Mesenchymal stem cell (in vitro differentiated cells and primary cell): ENCODE measurements at regions not wholly inside any gene's neighbourhood (a gene's known extent, or its start where the extent isn't known, plus 50 kb on each side); places are given as distances from the start of the nearest gene placed in this dataset.
"Not testable (repeated sequence)": the region's sequence is repeated elsewhere in the genome, so short reads cannot be mapped to it uniquely, and the experiment has no call there.

Experiments
- DNase-seq: peaks from one replicate; pipeline ENCODE4 v3.0.0-alpha.2; 2013
- H2AFZ ChIP-seq: one replicate; pipeline ENCODE4 v1.6.1; 2013; ENCODE audit warnings: low read depth, mild to moderate bottlenecking, control low read depth, inconsistent platforms, low read length, moderate library complexity
- H2AK5ac ChIP-seq: 2 replicates; pipeline ENCODE4 v1.6.1; 2013; ENCODE audit warnings: low read length, moderate library complexity, mild to moderate bottlenecking, inconsistent platforms; ENCODE audit not compliant: severe bottlenecking
- H2BK120ac ChIP-seq: one replicate; pipeline ENCODE4 v1.6.1; 2013; ENCODE audit warnings: low read depth, mild to moderate bottlenecking, inconsistent platforms, low read length, moderate library complexity
- H2BK12ac ChIP-seq, 2 experiments: one replicate each; pipeline ENCODE4 v1.6.1; 2013; ENCODE audit warnings: inconsistent platforms in 2 of 2, low read length in 2 of 2, mild to moderate bottlenecking in 2 of 2, moderate library complexity in 2 of 2, control low read depth in 1 of 2
- H2BK15ac ChIP-seq: one replicate; pipeline ENCODE4 v1.6.1; 2013; ENCODE audit warnings: mild to moderate bottlenecking, low read depth, inconsistent platforms; ENCODE audit not compliant: poor library complexity, severe bottlenecking
- H2BK5ac ChIP-seq: 2 replicates; pipeline ENCODE4 v1.6.1; 2013; ENCODE audit warnings: low read depth, mild to moderate bottlenecking, low read length, control low read depth, inconsistent platforms; ENCODE audit not compliant: poor library complexity, severe bottlenecking
- H3K14ac ChIP-seq, 2 experiments: one replicate each; pipeline ENCODE4 v1.6.1; 2013; ENCODE audit warnings: inconsistent platforms in 2 of 2, low read length in 2 of 2, control low read depth in 1 of 2, mild to moderate bottlenecking in 1 of 2, moderate library complexity in 1 of 2
- H3K18ac ChIP-seq, 2 experiments: one replicate each; pipeline ENCODE4 v1.6.1; 2013; ENCODE audit warnings: inconsistent platforms in 2 of 2, low read length in 2 of 2, control low read depth in 1 of 2, low read depth in 1 of 2, mild to moderate bottlenecking in 1 of 2
- H3K23ac ChIP-seq, 2 experiments: one replicate each; pipeline ENCODE4 v1.6.1; 2013; ENCODE audit warnings: inconsistent platforms in 2 of 2, low read length in 2 of 2, mild to moderate bottlenecking in 2 of 2, moderate library complexity in 2 of 2, control low read depth in 1 of 2
- H3K27ac ChIP-seq: 2 replicates; pipeline ENCODE4 v1.5.1; 2013; ENCODE audit warnings: mild to moderate bottlenecking, moderate library complexity, low read length, control low read depth, inconsistent platforms; ENCODE audit not compliant: poor library complexity, severe bottlenecking
- H3K27me3 ChIP-seq, 2 experiments: 2 replicates each; pipeline versions ENCODE4 v1.6.1 to v1.7.0; 2013; ENCODE audit warnings: low read length in 2 of 2, mild to moderate bottlenecking in 2 of 2, moderate library complexity in 2 of 2, control low read depth in 1 of 2, inconsistent platforms in 1 of 2; ENCODE audit not compliant: control insufficient read depth in 1 of 2, insufficient read depth in 1 of 2
- H3K36me3 ChIP-seq, 2 experiments: 2 replicates each; pipeline versions ENCODE4 v1.6.1 to v1.7.0; 2013; ENCODE audit warnings: low read length in 2 of 2, control low read depth in 1 of 2, inconsistent platforms in 1 of 2, low read depth in 1 of 2, mild to moderate bottlenecking in 1 of 2; ENCODE audit not compliant: insufficient read depth in 2 of 2, control insufficient read depth in 1 of 2
- H3K4ac ChIP-seq, 2 experiments: one replicate each; pipeline ENCODE4 v1.6.1; 2013; ENCODE audit warnings: inconsistent platforms in 2 of 2, low read length in 2 of 2, mild to moderate bottlenecking in 2 of 2, moderate library complexity in 2 of 2, control low read depth in 1 of 2, low read depth in 1 of 2
- H3K4me1 ChIP-seq: 2 replicates; pipeline ENCODE4 v1.6.1; 2013; ENCODE audit warnings: low read depth, low read length, control low read depth; ENCODE audit not compliant: control insufficient read depth, insufficient read depth
- H3K4me2 ChIP-seq: 2 replicates; pipeline ENCODE4 v1.6.1; 2013; ENCODE audit warnings: low read length, mild to moderate bottlenecking, inconsistent platforms; ENCODE audit not compliant: poor library complexity, severe bottlenecking
- H3K4me3 ChIP-seq, 2 experiments: 2 replicates each; pipeline versions ENCODE4 v1.5.1 to v1.7.0; 2013; ENCODE audit warnings: low read length in 2 of 2, mild to moderate bottlenecking in 2 of 2, control low read depth in 1 of 2, low read depth in 1 of 2; ENCODE audit not compliant: insufficient read depth in 1 of 2
- H3K79me1 ChIP-seq: replicated peaks from 2 replicates; pipeline ENCODE4 v1.6.1; 2013; ENCODE audit warnings: mild to moderate bottlenecking, control low read depth, low read length, inconsistent platforms; ENCODE audit not compliant: poor library complexity, severe bottlenecking
- H3K9ac ChIP-seq: 2 replicates; pipeline ENCODE4 v1.7.0; 2013; ENCODE audit warnings: mild to moderate bottlenecking, low read length, moderate library complexity
- H3K9me3 ChIP-seq: 2 replicates; pipeline ENCODE4 v1.7.0; 2013; ENCODE audit warnings: mild to moderate bottlenecking, low read length; ENCODE audit not compliant: control insufficient read depth
- H4K8ac ChIP-seq: one replicate; pipeline ENCODE4 v1.6.1; 2013; ENCODE audit warnings: inconsistent platforms, mild to moderate bottlenecking, low read length, moderate library complexity
- H4K91ac ChIP-seq: one replicate; pipeline ENCODE4 v1.6.1; 2013; ENCODE audit warnings: mild to moderate bottlenecking, low read length, inconsistent platforms
- WGBS: methylation state at CpG from one replicate; pipeline ENCODE4 v1.1.7; 2013; ENCODE audit warnings: mixed read lengths; 5-methylcytosine and 5-hydroxymethylcytosine counted together

GRCh38 chr12:58009405-58010195 lies 68.2 kb downstream of the ATP23 start:
- Histone ChIP-seq H3K23ac (no peak overlapping the region), H2AK5ac (no peak overlapping the region), H2BK120ac (no peak overlapping the region), H3K4ac (no peak overlapping the region), H3K18ac (no peak overlapping the region), H2BK15ac (no peak overlapping the region), H3K9me3 (no peaks in the 10 kb centered on the region), H3K27me3 (no peaks in the 10 kb centered on the region), H2BK12ac (no peak overlapping the region), H3K4me3 (no peak overlapping the region), H3K4me2 (no peak overlapping the region), H2AFZ (peak overlapping the region; percentile 23), H4K91ac (no peak overlapping the region), H3K4me1 (no peaks in the 10 kb centered on the region), H3K9ac (no peak overlapping the region), H2BK5ac (no peak overlapping the region), H3K36me3 (no peaks in the 10 kb centered on the region), H3K27ac (no peak overlapping the region), H3K14ac (no peak overlapping the region), H4K8ac (no peak overlapping the region), H3K79me1 (no peaks in the 10 kb centered on the region)
- DNase-seq: no peak
- 63% methylated on average over 2 of the region's 2 CpGs for WGBS

DNA sequence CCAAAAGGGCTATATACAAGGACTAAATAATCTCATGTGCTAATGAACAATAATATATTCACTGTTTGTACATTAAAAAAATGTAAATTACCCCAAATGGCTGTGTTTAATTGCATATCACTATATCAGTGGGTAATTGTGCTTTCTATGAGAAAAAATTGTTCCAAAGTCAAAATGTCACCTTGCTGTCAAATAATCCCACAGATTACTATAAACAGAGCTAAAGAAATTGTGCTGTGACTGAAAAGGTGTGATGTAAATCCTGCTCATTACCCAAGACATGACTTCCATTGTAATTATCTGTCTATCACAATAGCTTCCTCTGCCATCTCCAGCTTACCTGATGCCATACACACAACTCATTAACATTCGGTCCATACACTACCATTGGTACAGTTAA lies 70.3 kb downstream of the ATP23 start:
- H3K9me3 ChIP-seq: no peaks in the 10 kb centered on the region
- no peaks in the 10 kb centered on the region for H3K36me3 ChIP-seq
- no peak overlapping the region for H3K9ac ChIP-seq
- H3K4me1 ChIP-seq: no peaks in the 10 kb centered on the region
- no peak overlapping the region for H2AFZ ChIP-seq
- no peak overlapping the region for H3K4ac ChIP-seq
- H3K23ac ChIP-seq: no peak overlapping the region
- no peaks in the 10 kb centered on the region for H3K27me3 ChIP-seq
- H4K8ac ChIP-seq: no peak overlapping the region
- H2BK12ac ChIP-seq: no peak overlapping the region
- H3K4me3 ChIP-seq: no peak overlapping the region
- H3K27ac ChIP-seq: no peak overlapping the region
- no peak overlapping the region for H2BK120ac ChIP-seq
- H3K14ac ChIP-seq: no peak overlapping the region
- H3K4me2 ChIP-seq: no peak overlapping the region
- H4K91ac ChIP-seq: no peak overlapping the region
- H2BK5ac ChIP-seq: no peak overlapping the region
- 80% methylated on average over 1 of the region's 1 CpG for WGBS
- H3K79me1 ChIP-seq: no peaks in the 10 kb centered on the region
- no peak overlapping the region for H2AK5ac ChIP-seq
- H2BK15ac ChIP-seq: no peak overlapping the region
- no peak overlapping the region for H3K18ac ChIP-seq
- DNase-seq: no peak

- not testable (repeated sequence) for H3K9me3 ChIP-seq, H3K4me3 ChIP-seq, H3K4me1 ChIP-seq, H3K79me1 ChIP-seq, H2BK15ac ChIP-seq, H3K4me2 ChIP-seq, H3K27ac ChIP-seq, H4K91ac ChIP-seq, H3K9ac ChIP-seq, H2AK5ac ChIP-seq, H2BK120ac ChIP-seq, DNase-seq, H3K23ac ChIP-seq, H2AFZ ChIP-seq, H2BK12ac ChIP-seq, H3K27me3 ChIP-seq, H4K8ac ChIP-seq, H3K4ac ChIP-seq, H3K36me3 ChIP-seq, H2BK5ac ChIP-seq, H3K18ac ChIP-seq, H3K14ac ChIP-seq
- 80% methylated on average over 5 of the region's 6 CpGs for WGBS
These were observed 81.1 kb downstream of the ATP23 start for GRCh38 chr12:58022379-58023020.

DNA sequence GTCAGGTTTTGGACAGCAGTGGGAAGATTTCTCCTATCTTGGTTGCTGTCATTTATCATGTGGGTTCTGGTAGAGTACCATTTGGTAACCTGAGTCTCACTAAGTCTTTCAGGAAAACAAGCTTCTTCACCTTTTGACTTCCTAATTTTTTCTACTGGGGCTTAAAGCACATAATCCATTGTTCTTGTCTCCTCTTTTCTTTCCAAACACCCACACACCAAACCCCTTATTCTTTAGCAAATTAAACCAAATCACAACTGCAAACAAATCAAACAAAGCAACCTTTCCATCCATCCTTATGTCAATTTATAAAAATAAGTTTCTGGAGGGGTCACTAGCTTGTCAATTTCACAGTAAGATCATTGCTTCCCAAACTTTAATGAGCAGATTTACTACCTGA lies 84.1 kb downstream of the ATP23 start:
- H4K8ac ChIP-seq: no peak overlapping the region
- no peak overlapping the region for H3K18ac ChIP-seq
- no peak overlapping the region for H3K9ac ChIP-seq
- H2AK5ac ChIP-seq: no peak overlapping the region
- H2AFZ ChIP-seq: no peak overlapping the region
- no peaks in the 10 kb centered on the region for H3K36me3 ChIP-seq
- no peak overlapping the region for H3K4me3 ChIP-seq
- H3K27me3 ChIP-seq: no peaks in the 10 kb centered on the region
- H2BK120ac ChIP-seq: no peak overlapping the region
- H3K79me1 ChIP-seq: no peaks in the 10 kb centered on the region
- no peaks in the 10 kb centered on the region for H3K4me1 ChIP-seq
- no peak overlapping the region for H2BK12ac ChIP-seq
- H3K23ac ChIP-seq: no peak overlapping the region
- no peak overlapping the region for H2BK15ac ChIP-seq
- no peak overlapping the region for H3K27ac ChIP-seq
- H4K91ac ChIP-seq: no peak overlapping the region
- H3K14ac ChIP-seq: no peak overlapping the region
- no peak for DNase-seq
- no peak overlapping the region for H3K4me2 ChIP-seq
- no peak overlapping the region for H3K4ac ChIP-seq
- no peaks in the 10 kb centered on the region for H3K9me3 ChIP-seq
- no peak overlapping the region for H2BK5ac ChIP-seq
